Esophagus squamous epithelium (tissue), 5 donors: ENCODE measurements at regions not wholly inside any gene's neighbourhood (a gene's known extent, or its start where the extent isn't known, plus 50 kb on each side); places are given as distances from the start of the nearest gene placed in this dataset.

Source experiments
- DNase-seq: peaks from one replicate; lab custom pipeline; 2025; lab: John Stamatoyannopoulos, UW
- H3K27ac ChIP-seq, 4 donors: fragments of 200-600 bp; sonication (generic); one replicate each; pipeline ENCODE4 v1.5.1; 2016 to 2019; ENCODE audit warnings: mild to moderate bottlenecking in 1 of 4
- H3K27me3 ChIP-seq, 4 donors: fragments of 200-600 bp; sonication (generic); 1 replicate in 3 of 4; 2 replicates in 1 of 4; pipeline versions ENCODE4 v1.5.1 to v1.6.0; 2017 to 2021; ENCODE audit warnings: antibody characterized with exemption in 1 of 4
- H3K36me3 ChIP-seq, 3 donors: fragments of 200-600 bp; sonication (generic); one replicate each; pipeline ENCODE4 v1.5.1; 2016 to 2019
- H3K4me1 ChIP-seq, 3 donors: fragments of 200-600 bp; sonication (generic); one replicate each; pipeline ENCODE4 v1.5.1; 2017 to 2019
- H3K4me3 ChIP-seq, 4 donors: fragments of 200-600 bp; sonication (generic); 1 replicate in 3 of 4; 2 replicates in 1 of 4; pipeline ENCODE4 v1.5.1; 2016 to 2019; ENCODE audit warnings: mild to moderate bottlenecking in 2 of 4, moderate library complexity in 1 of 4
- H3K9me3 ChIP-seq, 3 donors: fragments of 200-600 bp; sonication (generic); one replicate each; pipeline ENCODE4 v1.5.1; 2016 to 2019
- CTCF ChIP-seq, 6 experiments: fragments of 450-650 bp in 4 of 6; fragments of 200-600 bp in 2 of 6; sonication (generic) in 2 of 6; IDR thresholded peaks; one replicate each; pipeline ENCODE4 v1.5.1; 2016 to 2019; ENCODE audit warnings: antibody characterized with exemption in 6 of 6, mild to moderate bottlenecking in 4 of 6, moderate library complexity in 4 of 6
- POLR2A ChIP-seq, 4 donors: fragments of 450-650 bp; IDR thresholded peaks; one replicate each; pipeline ENCODE4 v1.6.1; 2017; ENCODE audit warnings: antibody characterized with exemption in 4 of 4, mild to moderate bottlenecking in 4 of 4, moderate library complexity in 3 of 4
- WGBS, 2 donors: methylation state at CpG; one replicate each; pipeline ENCODE4 v1.1.5; 2018; 5-methylcytosine and 5-hydroxymethylcytosine counted together
- intact Hi-C: fragments of 100-400 bp; cut with DNase I; formaldehyde crosslinking; loops from one replicate; pipeline ENCODE4 v1.15.0; 2022
- donor health status: DM: yes; HTN: yes; CAD: no.

GRCh38 chr17:71192039-71192555, 928.7 kb upstream of the SOX9 start:
- intact Hi-C loops: no loop called here
- Histone ChIP-seq H3K9me3 (no peaks in the 10 kb centered on the region), H3K27ac (peak overlapping the region in 1 of 4 donors; percentile 12), H3K4me1 (peaks cover 0 to 19% (median 0%) of the 10 kb centered on the region in 3 donors), H3K27me3 (no peaks in the 10 kb centered on the region), H3K36me3 (no peaks in the 10 kb centered on the region), H3K4me3 (no peak overlapping the region)
- WGBS, 2 donors: 47 to 58% methylated on average over 2 of the region's 2 CpGs
- TF ChIP-seq POLR2A (IDR thresholded peaks at IDR 0.05) (no peak), CTCF (IDR thresholded peaks at IDR 0.05) (no peak)
- DNase-seq: no peak

- no peaks in the 10 kb centered on the region for H3K36me3 ChIP-seq
- no peak overlapping the region for H3K4me3 ChIP-seq
- intact Hi-C loops: no loop called here
- H3K4me1 ChIP-seq: peaks cover 0 to 16% (median 0%) of the 10 kb centered on the region in 3 donors
- TF ChIP-seq CTCF (IDR thresholded peaks at IDR 0.05) (no peak), POLR2A (IDR thresholded peaks at IDR 0.05) (no peak)
- WGBS, 2 donors: 54 to 55% methylated on average over 2 of the region's 2 CpGs
- no peak for DNase-seq
- H3K9me3 ChIP-seq: no peaks in the 10 kb centered on the region
- no peak overlapping the region for H3K27ac ChIP-seq
- no peaks in the 10 kb centered on the region for H3K27me3 ChIP-seq
Measured at GRCh38 chr17:71192848-71193247, 928.0 kb upstream of the SOX9 start.

GRCh38 chr17:71200597-71200996, 920.2 kb upstream of the SOX9 start:
- Histone ChIP-seq H3K4me1 (no peaks in the 10 kb centered on the region), H3K27ac (no peak overlapping the region), H3K9me3 (no peaks in the 10 kb centered on the region), H3K4me3 (no peak overlapping the region), H3K27me3 (no peaks in the 10 kb centered on the region), H3K36me3 (no peaks in the 10 kb centered on the region)
- intact Hi-C loops: no loop called here
- TF ChIP-seq CTCF (IDR thresholded peaks at IDR 0.05): no peak
- no peak for DNase-seq
- WGBS, 2 donors: 0 to 17% methylated on average over 1 of the region's 1 CpG

GRCh38 chr17:71201639-71202038, 919.2 kb upstream of the SOX9 start:
- intact Hi-C loops: no loop called here
- H3K9me3 ChIP-seq: no peaks in the 10 kb centered on the region
- no peak for DNase-seq
- 81 to 84% methylated on average over 2 of the region's 2 CpGs for WGBS, 2 donors
- no peaks in the 10 kb centered on the region for H3K27me3 ChIP-seq
- no peak overlapping the region for H3K27ac ChIP-seq
- no peak overlapping the region for H3K4me3 ChIP-seq
- TF ChIP-seq CTCF (IDR thresholded peaks at IDR 0.05): no peak
- no peak for TF ChIP-seq POLR2A (IDR thresholded peaks at IDR 0.05)
- no peaks in the 10 kb centered on the region for H3K36me3 ChIP-seq
- H3K4me1 ChIP-seq: no peaks in the 10 kb centered on the region

GRCh38 chr17:71202449-71202848, 918.4 kb upstream of the SOX9 start:
- Histone ChIP-seq H3K4me3 (no peak overlapping the region), H3K36me3 (no peaks in the 10 kb centered on the region), H3K27ac (no peak overlapping the region), H3K4me1 (no peaks in the 10 kb centered on the region), H3K27me3 (no peaks in the 10 kb centered on the region), H3K9me3 (no peaks in the 10 kb centered on the region)
- intact Hi-C loops: no loop called here
- DNase-seq: no peak
- WGBS, 2 donors: 71 to 80% methylated on average over 2 of the region's 2 CpGs
- TF ChIP-seq POLR2A (IDR thresholded peaks at IDR 0.05) (no peak), CTCF (IDR thresholded peaks at IDR 0.05) (no peak)
